H1 (cell line): ENCODE measurements at regions not wholly inside any gene's neighbourhood (a gene's known extent, or its start where the extent isn't known, plus 50 kb on each side); places are given as distances from the start of the nearest gene placed in this dataset.

ENCODE experiments used
- CTCF ChIA-PET: fragments of 300-600 bp; sonication (Branson Sonifier 250); formaldehyde crosslinking; loops from one replicate; lab custom pipeline; 2021; ENCODE audit not compliant: partially characterized antibody; lab: Charles Lee
- POLR2A ChIA-PET: fragments of 300-600 bp; sonication (Branson Sonifier 250); formaldehyde crosslinking; loops from one replicate; lab custom pipeline; 2021; ENCODE audit warnings: inconsistent platforms; ENCODE audit not compliant: partially characterized antibody; lab: Charles Lee
- DNase-seq, 2 experiments: peaks; one replicate each; pipeline versions ENCODE4 v3.0.0 to v3.0.0-alpha.2; 2010 to 2022; ENCODE audit warnings: low spot score in 2 of 2, low read depth in 1 of 2, mixed read lengths in 1 of 2
- FAIRE-seq: peaks from 2 replicates; lab custom pipeline; 2011; peaks lifted over from hg19 to GRCh38; lab: Jason Lieb, UNC
- H2AFZ ChIP-seq: 2 replicates; pipeline ENCODE4 v1.8.1; 2012; ENCODE audit warnings: low read length, inconsistent platforms
- H2AK5ac ChIP-seq: 2 replicates; pipeline ENCODE4 v1.6.1; 2013; ENCODE audit warnings: low read depth, low read length
- H2BK120ac ChIP-seq: replicated peaks from 2 replicates; pipeline ENCODE3; 2013; ENCODE audit warnings: low read depth, low read length, inconsistent platforms
- H2BK12ac ChIP-seq: 2 replicates; pipeline ENCODE4 v1.6.1; 2013; ENCODE audit warnings: low read depth, low read length
- H2BK15ac ChIP-seq: 2 replicates; pipeline ENCODE4 v1.6.1; 2013; ENCODE audit warnings: low read length
- H2BK20ac ChIP-seq: 2 replicates; pipeline ENCODE4 v1.6.1; 2013; ENCODE audit warnings: low read length
- H2BK5ac ChIP-seq: 2 replicates; pipeline ENCODE4 v1.6.1; 2013; ENCODE audit warnings: low read depth, low read length
- H3K14ac ChIP-seq: 2 replicates; pipeline ENCODE4 v1.6.1; 2013; ENCODE audit warnings: inconsistent platforms; ENCODE audit not compliant: insufficient read length
- H3K18ac ChIP-seq: 2 replicates; pipeline ENCODE4 v1.6.1; 2013; ENCODE audit warnings: low read length; ENCODE audit errors: extremely low read depth
- H3K23ac ChIP-seq: 2 replicates; pipeline ENCODE4 v1.6.1; 2013; ENCODE audit warnings: inconsistent platforms; ENCODE audit not compliant: insufficient read length
- H3K23me2 ChIP-seq: 2 replicates; pipeline ENCODE4 v1.6.1; 2013; ENCODE audit warnings: low read depth, low read length
- H3K27ac ChIP-seq: 2 replicates; pipeline ENCODE4 v1.6.1; 2011; ENCODE audit warnings: low read depth, low read length, inconsistent platforms
- H3K27me3 ChIP-seq, 4 experiments: replicated peaks in 1 of 4; 1 replicate in 1 of 4; 2 replicates in 3 of 4; pipeline versions ENCODE4 v1.6.1 to v1.8.1; 2011 to 2013; ENCODE audit warnings: low read length in 3 of 4, mild to moderate bottlenecking in 3 of 4, inconsistent platforms in 2 of 4, mixed read lengths in 2 of 4, moderate library complexity in 1 of 4; ENCODE audit not compliant: control insufficient read depth in 3 of 4, insufficient read depth in 3 of 4; ENCODE audit errors: extremely low read depth in 1 of 4
- H3K36me3 ChIP-seq, 4 experiments: 2 replicates each; pipeline versions ENCODE4 v1.6.1 to v1.8.1; 2011 to 2013; ENCODE audit warnings: mild to moderate bottlenecking in 4 of 4, low read length in 3 of 4, moderate library complexity in 2 of 4, control low read depth in 1 of 4, inconsistent platforms in 1 of 4; ENCODE audit not compliant: insufficient read depth in 4 of 4, control insufficient read depth in 2 of 4
- H3K4ac ChIP-seq: replicated peaks from 2 replicates; pipeline ENCODE3; 2013; ENCODE audit warnings: low read length, low read depth, mixed read lengths, inconsistent platforms; ENCODE audit not compliant: insufficient read length
- H3K4me1 ChIP-seq, 4 experiments: replicated peaks in 1 of 4; 1 replicate in 1 of 4; 2 replicates in 3 of 4; pipeline versions ENCODE4 v1.6.1 to v1.8.1; 2011 to 2013; ENCODE audit warnings: low read length in 3 of 4, inconsistent platforms in 2 of 4, mixed read lengths in 1 of 4; ENCODE audit not compliant: insufficient read depth in 4 of 4, control insufficient read depth in 3 of 4
- H3K4me2 ChIP-seq, 2 experiments: 2 replicates each; pipeline versions ENCODE4 v1.6.1 to v1.8.1; 2011 to 2013; ENCODE audit warnings: low read depth in 2 of 2, low read length in 2 of 2, control low read depth in 1 of 2, inconsistent platforms in 1 of 2, mild to moderate bottlenecking in 1 of 2; ENCODE audit not compliant: insufficient read depth in 1 of 2
- H3K4me3 ChIP-seq, 4 experiments: fragments of 200-600, 300-600 bp in 1 of 4; sonication (generic), shearing (Covaris generic), sonication (Bioruptor Twin) in 1 of 4; 2 replicates each; pipeline versions ENCODE4 v1.5.1 to v1.8.1; 2011 to 2016; ENCODE audit warnings: low read length in 4 of 4, low read depth in 3 of 4, control low read depth in 2 of 4, inconsistent platforms in 2 of 4, mild to moderate bottlenecking in 2 of 4, mixed read lengths in 1 of 4, moderate library complexity in 1 of 4; ENCODE audit not compliant: insufficient read depth in 2 of 4; ENCODE audit errors: extremely low read depth in 1 of 4
- H3K56ac ChIP-seq: replicated peaks from 2 replicates; pipeline ENCODE3; 2013; ENCODE audit warnings: low read depth, mild to moderate bottlenecking, mixed read lengths, low read length, inconsistent platforms; ENCODE audit not compliant: insufficient read length
- H3K79me1 ChIP-seq: 2 replicates; pipeline ENCODE4 v1.6.1; 2013; ENCODE audit warnings: low read depth, low read length, control low read depth
- H3K79me2 ChIP-seq, 2 experiments: 2 replicates each; pipeline versions ENCODE4 v1.6.1 to v1.8.1; 2012 to 2013; ENCODE audit warnings: low read length in 2 of 2, mild to moderate bottlenecking in 2 of 2, inconsistent platforms in 1 of 2; ENCODE audit not compliant: insufficient read depth in 2 of 2, control insufficient read depth in 1 of 2
- H3K9ac ChIP-seq, 4 experiments: replicated peaks in 1 of 4; 1 replicate in 1 of 4; 2 replicates in 3 of 4; pipeline versions ENCODE4 v1.6.1 to v1.8.1; 2011 to 2013; ENCODE audit warnings: low read depth in 3 of 4, low read length in 3 of 4, control low read depth in 2 of 4, mild to moderate bottlenecking in 2 of 4, moderate library complexity in 2 of 4, inconsistent platforms in 1 of 4; ENCODE audit errors: extremely low read depth in 1 of 4
- H3K9me3 ChIP-seq, 2 experiments: 2 replicates each; pipeline versions ENCODE4 v1.6.1 to v1.8.1; 2012 to 2013; ENCODE audit warnings: mild to moderate bottlenecking in 2 of 2, moderate library complexity in 2 of 2, control low read depth in 1 of 2, inconsistent platforms in 1 of 2, low read depth in 1 of 2, low read length in 1 of 2, mixed read lengths in 1 of 2; ENCODE audit not compliant: insufficient read depth in 2 of 2
- H4K20me1 ChIP-seq, 2 experiments: replicated peaks in 1 of 2; 2 replicates each; pipeline versions ENCODE3 to v1.8.1; 2011 to 2013; ENCODE audit warnings: inconsistent platforms in 2 of 2, low read length in 2 of 2, mild to moderate bottlenecking in 1 of 2; ENCODE audit not compliant: insufficient read depth in 2 of 2, control insufficient read depth in 1 of 2
- H4K5ac ChIP-seq: 2 replicates; pipeline ENCODE4 v1.6.1; 2013; ENCODE audit warnings: low read length, low read depth, mixed read lengths, inconsistent platforms; ENCODE audit not compliant: insufficient read length
- H4K8ac ChIP-seq: 2 replicates; pipeline ENCODE4 v1.8.0; 2013; ENCODE audit warnings: mild to moderate bottlenecking, moderate library complexity, low read length, inconsistent platforms; ENCODE audit not compliant: insufficient read depth; ENCODE audit errors: extremely low read depth
- H4K91ac ChIP-seq: replicated peaks from 2 replicates; pipeline ENCODE3; 2013; ENCODE audit warnings: low read length, mixed read lengths, inconsistent platforms; ENCODE audit not compliant: insufficient read length
- CEBPB ChIP-seq: IDR thresholded peaks from 2 replicates; pipeline ENCODE4 v1.6.1; 2012; ENCODE audit warnings: low read depth, low read length
- CTBP2 ChIP-seq: IDR thresholded peaks from 2 replicates; pipeline ENCODE4 v1.7.0; 2011; ENCODE audit warnings: borderline replicate concordance, mild to moderate bottlenecking, moderate library complexity, mixed read lengths, low read length; ENCODE audit not compliant: insufficient read depth, insufficient read length
- HDAC6 ChIP-seq: IDR thresholded peaks from one replicate; pipeline ENCODE4 v1.7.1; 2012; ENCODE audit warnings: low read depth, mild to moderate bottlenecking, inconsistent platforms, low read length, moderate library complexity
- POLR2AphosphoS5 ChIP-seq: IDR thresholded peaks from 2 replicates; pipeline ENCODE4 v1.6.1; 2011; ENCODE audit warnings: low read depth, low read length
- RNF2 ChIP-seq: fragments of 200-900, 300-1000 bp; sonication (generic); IDR thresholded peaks from 2 replicates; pipeline ENCODE4 v1.7.1; 2016; ENCODE audit warnings: borderline replicate concordance, low read depth, mild to moderate bottlenecking, antibody characterized with exemption, low read length; ENCODE audit not compliant: poor library complexity, severe bottlenecking; ENCODE audit errors: missing control alignments
- SIX5 ChIP-seq: IDR thresholded peaks from 2 replicates; pipeline ENCODE4 v1.6.1; 2011; ENCODE audit warnings: mild to moderate bottlenecking, low read depth, low read length
- TCF12 ChIP-seq: IDR thresholded peaks from 2 replicates; pipeline ENCODE4 v1.6.1; 2011; ENCODE audit warnings: low read depth, mild to moderate bottlenecking, low read length
- WGBS, 2 experiments: shearing (Covaris generic) in 1 of 2; methylation state at CpG; one replicate each; pipeline versions ENCODE4 v1.1.6 to v1.1.7; 2013 to 2015; ENCODE audit warnings: low lambda C conversion rate in 2 of 2, mixed read lengths in 2 of 2, inconsistent platforms in 1 of 2, low coverage in 1 of 2, missing lambda C conversion rate in 1 of 2; ENCODE audit not compliant: insufficient replicate concordance in 2 of 2, insufficient coverage in 1 of 2, insufficient read length in 1 of 2; ENCODE audit errors: extremely low coverage in 1 of 2, missing lambda C conversion rate in 1 of 2; 5-methylcytosine and 5-hydroxymethylcytosine counted together
- TF ChIP-seq, protein P1 (sequence below), 3 experiments: IDR thresholded peaks; 1 replicate in 2 of 3; 2 replicates in 1 of 3; pipeline versions ENCODE4 v1.5.1 to v1.6.1; 2011; ENCODE audit warnings: low read length in 3 of 3, mild to moderate bottlenecking in 3 of 3, inconsistent platforms in 2 of 3, low read depth in 1 of 3, moderate library complexity in 1 of 3; ENCODE audit not compliant: insufficient read depth in 1 of 3; ENCODE audit errors: control extremely low read depth in 1 of 3
- TF ChIP-seq, protein P2 (sequence below): IDR thresholded peaks from 2 replicates; pipeline ENCODE4 v1.6.1; 2011; ENCODE audit warnings: low read depth, mild to moderate bottlenecking, low read length; ENCODE audit not compliant: insufficient read depth

DNA sequence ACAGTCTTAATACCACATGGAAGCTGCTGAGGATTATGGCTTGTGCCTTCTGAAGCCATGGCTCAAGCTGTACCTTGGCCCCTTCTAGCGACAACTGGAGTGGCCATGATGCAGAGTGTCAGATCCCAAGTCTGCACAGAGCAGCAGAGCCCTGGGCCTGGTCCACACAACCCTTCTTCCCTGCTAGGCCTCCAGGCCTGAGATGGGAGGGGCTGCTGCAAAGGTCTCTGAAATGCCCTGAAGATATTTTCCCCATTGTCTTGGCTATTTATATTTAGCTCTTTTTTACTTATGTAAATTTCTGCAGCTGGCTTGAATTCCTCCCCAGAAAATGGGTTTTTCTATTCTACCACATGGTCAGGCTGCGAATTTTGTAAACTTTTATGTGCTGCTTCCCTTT, 804.6 kb upstream of the ZWINT start:
- CTCF ChIA-PET, result no interaction called here

More for the DNA sequence above, 804.6 kb upstream of the ZWINT start:
- Histone ChIP-seq H3K56ac (no peak overlapping the region), H3K79me1 (no peaks in the 10 kb centered on the region), H3K4me1 (peaks cover 0 to 4% (median 0%) of the 10 kb centered on the region in 4 experiments; a peak in 2 of 7 replicates), H3K4me3 (no peak overlapping the region), H3K9me3 (no peaks in the 10 kb centered on the region), H2BK12ac (no peak overlapping the region), H3K79me2 (peaks cover 0 to 3% of the 10 kb centered on the region in 2 experiments; a peak in 1 of 4 replicates), H3K23ac (no peak overlapping the region), H2BK20ac (no peak overlapping the region), H2AK5ac (no peak overlapping the region), H2BK5ac (no peak overlapping the region), H4K91ac (no peak overlapping the region), H3K4me2 (peak overlapping the region in 1 of 2 experiments; percentile 35; a peak in 1 of 4 replicates), H3K23me2 (no peaks in the 10 kb centered on the region), H3K36me3 (no peaks in the 10 kb centered on the region), H3K4ac (no peak overlapping the region), H2BK15ac (no peak overlapping the region), H3K9ac (no peak overlapping the region), H4K5ac (no peak overlapping the region), H3K27me3 (no peaks in the 10 kb centered on the region), H2BK120ac (no peak overlapping the region), H4K8ac (no peak overlapping the region), H2AFZ (no peak overlapping the region), H3K18ac (0 out of 2 replicates have a peak overlapping the region, but pooled peaks have one; percentile 38), H3K27ac (no peak overlapping the region), H3K14ac (no peak overlapping the region), H4K20me1 (no peaks in the 10 kb centered on the region)
- TF ChIP-seq RNF2, result no peak
- no peak for TF ChIP-seq POLR2AphosphoS5
- TF ChIP-seq, protein P1, sequence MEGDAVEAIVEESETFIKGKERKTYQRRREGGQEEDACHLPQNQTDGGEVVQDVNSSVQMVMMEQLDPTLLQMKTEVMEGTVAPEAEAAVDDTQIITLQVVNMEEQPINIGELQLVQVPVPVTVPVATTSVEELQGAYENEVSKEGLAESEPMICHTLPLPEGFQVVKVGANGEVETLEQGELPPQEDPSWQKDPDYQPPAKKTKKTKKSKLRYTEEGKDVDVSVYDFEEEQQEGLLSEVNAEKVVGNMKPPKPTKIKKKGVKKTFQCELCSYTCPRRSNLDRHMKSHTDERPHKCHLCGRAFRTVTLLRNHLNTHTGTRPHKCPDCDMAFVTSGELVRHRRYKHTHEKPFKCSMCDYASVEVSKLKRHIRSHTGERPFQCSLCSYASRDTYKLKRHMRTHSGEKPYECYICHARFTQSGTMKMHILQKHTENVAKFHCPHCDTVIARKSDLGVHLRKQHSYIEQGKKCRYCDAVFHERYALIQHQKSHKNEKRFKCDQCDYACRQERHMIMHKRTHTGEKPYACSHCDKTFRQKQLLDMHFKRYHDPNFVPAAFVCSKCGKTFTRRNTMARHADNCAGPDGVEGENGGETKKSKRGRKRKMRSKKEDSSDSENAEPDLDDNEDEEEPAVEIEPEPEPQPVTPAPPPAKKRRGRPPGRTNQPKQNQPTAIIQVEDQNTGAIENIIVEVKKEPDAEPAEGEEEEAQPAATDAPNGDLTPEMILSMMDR (IDR thresholded peaks at IDR 0.05; ENCODE audit: control extremely low read depth in 1 of 3, insufficient read depth in 1 of 3, low read depth in 1 of 3, low read length in 3 of 3), result no peak
- no peak for TF ChIP-seq HDAC6
- no peak for TF ChIP-seq SIX5
- no peak for TF ChIP-seq TCF12
- TF ChIP-seq CEBPB, result no peak
- TF ChIP-seq, protein P2, sequence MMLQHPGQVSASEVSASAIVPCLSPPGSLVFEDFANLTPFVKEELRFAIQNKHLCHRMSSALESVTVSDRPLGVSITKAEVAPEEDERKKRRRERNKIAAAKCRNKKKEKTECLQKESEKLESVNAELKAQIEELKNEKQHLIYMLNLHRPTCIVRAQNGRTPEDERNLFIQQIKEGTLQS, result no peak
- no peak for TF ChIP-seq CTBP2
- FAIRE-seq (no peak), DNase-seq (no peak)
- POLR2A ChIA-PET, result no interaction called here
- WGBS, 2 experiments, result 94% methylated on average over 2 of the region's 2 CpGs; no CpG with 5 or more reads in 1 of the 2 experiments
